Mesenchymal stem cell (in vitro differentiated cells and primary cell): ENCODE measurements at regions not wholly inside any gene's neighbourhood (a gene's known extent, or its start where the extent isn't known, plus 50 kb on each side); places are given as distances from the start of the nearest gene placed in this dataset.

ENCODE experiments used
- DNase-seq: peaks from one replicate; pipeline ENCODE4 v3.0.0-alpha.2; 2013
- H2AFZ ChIP-seq: one replicate; pipeline ENCODE4 v1.6.1; 2013; ENCODE audit warnings: low read depth, mild to moderate bottlenecking, control low read depth, inconsistent platforms, low read length, moderate library complexity
- H2AK5ac ChIP-seq: 2 replicates; pipeline ENCODE4 v1.6.1; 2013; ENCODE audit warnings: low read length, moderate library complexity, mild to moderate bottlenecking, inconsistent platforms; ENCODE audit not compliant: severe bottlenecking
- H2BK120ac ChIP-seq: one replicate; pipeline ENCODE4 v1.6.1; 2013; ENCODE audit warnings: low read depth, mild to moderate bottlenecking, inconsistent platforms, low read length, moderate library complexity
- H2BK12ac ChIP-seq, 2 experiments: one replicate each; pipeline ENCODE4 v1.6.1; 2013; ENCODE audit warnings: inconsistent platforms in 2 of 2, low read length in 2 of 2, mild to moderate bottlenecking in 2 of 2, moderate library complexity in 2 of 2, control low read depth in 1 of 2
- H2BK15ac ChIP-seq: one replicate; pipeline ENCODE4 v1.6.1; 2013; ENCODE audit warnings: mild to moderate bottlenecking, low read depth, inconsistent platforms; ENCODE audit not compliant: poor library complexity, severe bottlenecking
- H2BK5ac ChIP-seq: 2 replicates; pipeline ENCODE4 v1.6.1; 2013; ENCODE audit warnings: low read depth, mild to moderate bottlenecking, low read length, control low read depth, inconsistent platforms; ENCODE audit not compliant: poor library complexity, severe bottlenecking
- H3K14ac ChIP-seq, 2 experiments: one replicate each; pipeline ENCODE4 v1.6.1; 2013; ENCODE audit warnings: inconsistent platforms in 2 of 2, low read length in 2 of 2, control low read depth in 1 of 2, mild to moderate bottlenecking in 1 of 2, moderate library complexity in 1 of 2
- H3K18ac ChIP-seq, 2 experiments: one replicate each; pipeline ENCODE4 v1.6.1; 2013; ENCODE audit warnings: inconsistent platforms in 2 of 2, low read length in 2 of 2, control low read depth in 1 of 2, low read depth in 1 of 2, mild to moderate bottlenecking in 1 of 2
- H3K23ac ChIP-seq, 2 experiments: one replicate each; pipeline ENCODE4 v1.6.1; 2013; ENCODE audit warnings: inconsistent platforms in 2 of 2, low read length in 2 of 2, mild to moderate bottlenecking in 2 of 2, moderate library complexity in 2 of 2, control low read depth in 1 of 2
- H3K27ac ChIP-seq: 2 replicates; pipeline ENCODE4 v1.5.1; 2013; ENCODE audit warnings: mild to moderate bottlenecking, moderate library complexity, low read length, control low read depth, inconsistent platforms; ENCODE audit not compliant: poor library complexity, severe bottlenecking
- H3K27me3 ChIP-seq, 2 experiments: 2 replicates each; pipeline versions ENCODE4 v1.6.1 to v1.7.0; 2013; ENCODE audit warnings: low read length in 2 of 2, mild to moderate bottlenecking in 2 of 2, moderate library complexity in 2 of 2, control low read depth in 1 of 2, inconsistent platforms in 1 of 2; ENCODE audit not compliant: control insufficient read depth in 1 of 2, insufficient read depth in 1 of 2
- H3K36me3 ChIP-seq, 2 experiments: 2 replicates each; pipeline versions ENCODE4 v1.6.1 to v1.7.0; 2013; ENCODE audit warnings: low read length in 2 of 2, control low read depth in 1 of 2, inconsistent platforms in 1 of 2, low read depth in 1 of 2, mild to moderate bottlenecking in 1 of 2; ENCODE audit not compliant: insufficient read depth in 2 of 2, control insufficient read depth in 1 of 2
- H3K4ac ChIP-seq, 2 experiments: one replicate each; pipeline ENCODE4 v1.6.1; 2013; ENCODE audit warnings: inconsistent platforms in 2 of 2, low read length in 2 of 2, mild to moderate bottlenecking in 2 of 2, moderate library complexity in 2 of 2, control low read depth in 1 of 2, low read depth in 1 of 2
- H3K4me1 ChIP-seq: 2 replicates; pipeline ENCODE4 v1.6.1; 2013; ENCODE audit warnings: low read depth, low read length, control low read depth; ENCODE audit not compliant: control insufficient read depth, insufficient read depth
- H3K4me2 ChIP-seq: 2 replicates; pipeline ENCODE4 v1.6.1; 2013; ENCODE audit warnings: low read length, mild to moderate bottlenecking, inconsistent platforms; ENCODE audit not compliant: poor library complexity, severe bottlenecking
- H3K4me3 ChIP-seq, 2 experiments: 2 replicates each; pipeline versions ENCODE4 v1.5.1 to v1.7.0; 2013; ENCODE audit warnings: low read length in 2 of 2, mild to moderate bottlenecking in 2 of 2, control low read depth in 1 of 2, low read depth in 1 of 2; ENCODE audit not compliant: insufficient read depth in 1 of 2
- H3K79me1 ChIP-seq: replicated peaks from 2 replicates; pipeline ENCODE4 v1.6.1; 2013; ENCODE audit warnings: mild to moderate bottlenecking, control low read depth, low read length, inconsistent platforms; ENCODE audit not compliant: poor library complexity, severe bottlenecking
- H3K9ac ChIP-seq: 2 replicates; pipeline ENCODE4 v1.7.0; 2013; ENCODE audit warnings: mild to moderate bottlenecking, low read length, moderate library complexity
- H3K9me3 ChIP-seq: 2 replicates; pipeline ENCODE4 v1.7.0; 2013; ENCODE audit warnings: mild to moderate bottlenecking, low read length; ENCODE audit not compliant: control insufficient read depth
- H4K8ac ChIP-seq: one replicate; pipeline ENCODE4 v1.6.1; 2013; ENCODE audit warnings: inconsistent platforms, mild to moderate bottlenecking, low read length, moderate library complexity
- H4K91ac ChIP-seq: one replicate; pipeline ENCODE4 v1.6.1; 2013; ENCODE audit warnings: mild to moderate bottlenecking, low read length, inconsistent platforms
- WGBS: methylation state at CpG from one replicate; pipeline ENCODE4 v1.1.7; 2013; ENCODE audit warnings: mixed read lengths; 5-methylcytosine and 5-hydroxymethylcytosine counted together

DNA sequence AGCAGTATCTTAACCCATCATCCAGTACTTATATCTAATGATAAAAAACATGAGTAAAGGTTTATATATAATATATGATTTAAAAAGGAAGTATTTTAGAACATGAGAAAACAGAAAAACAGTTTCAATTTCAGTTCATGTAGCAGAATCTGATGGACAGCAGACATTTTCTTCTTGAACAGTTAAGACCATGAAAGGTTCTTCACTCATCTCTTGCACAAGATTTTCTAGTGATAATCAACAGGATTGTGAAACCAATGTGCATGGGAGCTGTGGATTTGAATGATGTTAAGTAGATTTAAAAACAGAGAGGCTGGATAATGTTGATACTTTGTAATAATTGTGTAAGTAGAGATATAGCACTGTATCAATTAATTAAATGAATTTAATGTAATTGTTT is 1297.6 kb downstream of the BRINP3 start:
- Histone ChIP-seq H4K91ac (no peak overlapping the region), H3K4ac (no peak overlapping the region)

DNA sequence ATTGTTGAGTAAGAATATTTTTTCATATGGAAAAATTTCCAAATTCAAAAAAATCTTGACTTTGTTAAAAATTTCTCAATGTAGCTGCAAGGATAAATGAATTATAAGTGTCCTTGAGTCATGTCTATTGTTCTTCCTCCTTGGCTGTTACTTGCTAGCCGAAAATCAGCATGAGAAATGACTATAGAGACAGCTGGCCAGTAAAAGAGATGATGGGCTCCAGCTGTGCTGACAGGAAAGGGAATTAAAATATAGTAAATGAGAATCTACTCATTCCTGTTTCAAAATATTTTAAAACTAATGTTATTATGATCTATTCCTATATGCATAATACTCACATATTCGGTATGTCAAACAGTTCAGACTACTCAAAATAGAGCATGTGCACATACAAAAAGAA is 1292.6 kb downstream of the BRINP3 start:
- no peak for DNase-seq
- Histone ChIP-seq H3K9me3 (no peaks in the 10 kb centered on the region), H3K27me3 (no peaks in the 10 kb centered on the region), H2BK15ac (no peak overlapping the region), H3K4me2 (no peak overlapping the region), H2BK12ac (no peak overlapping the region), H3K79me1 (no peaks in the 10 kb centered on the region), H3K4ac (no peak overlapping the region), H3K18ac (no peak overlapping the region), H2AFZ (no peak overlapping the region), H4K8ac (no peak overlapping the region), H4K91ac (no peak overlapping the region), H3K9ac (no peak overlapping the region), H3K27ac (no peak overlapping the region), H2BK5ac (no peak overlapping the region), H3K4me1 (no peaks in the 10 kb centered on the region), H2BK120ac (no peak overlapping the region), H3K36me3 (no peaks in the 10 kb centered on the region), H3K4me3 (no peak overlapping the region), H2AK5ac (no peak overlapping the region), H3K14ac (no peak overlapping the region), H3K23ac (no peak overlapping the region)
- 29% methylated on average over 1 of the region's 2 CpGs for WGBS

More for the DNA sequence above, 1297.6 kb downstream of the BRINP3 start:
- Histone ChIP-seq H3K4me3 (no peak overlapping the region), H2BK5ac (no peak overlapping the region), H3K27ac (no peak overlapping the region), H2BK15ac (no peak overlapping the region), H2AK5ac (no peak overlapping the region), H3K18ac (no peak overlapping the region), H2AFZ (no peak overlapping the region), H2BK120ac (no peak overlapping the region), H2BK12ac (no peak overlapping the region), H3K14ac (no peak overlapping the region), H3K27me3 (no peaks in the 10 kb centered on the region), H3K9ac (no peak overlapping the region), H3K79me1 (no peaks in the 10 kb centered on the region), H3K36me3 (no peaks in the 10 kb centered on the region), H3K4me1 (no peaks in the 10 kb centered on the region), H3K9me3 (no peaks in the 10 kb centered on the region), H4K8ac (no peak overlapping the region), H3K23ac (no peak overlapping the region), H3K4me2 (no peak overlapping the region)
- DNase-seq = no peak

DNA sequence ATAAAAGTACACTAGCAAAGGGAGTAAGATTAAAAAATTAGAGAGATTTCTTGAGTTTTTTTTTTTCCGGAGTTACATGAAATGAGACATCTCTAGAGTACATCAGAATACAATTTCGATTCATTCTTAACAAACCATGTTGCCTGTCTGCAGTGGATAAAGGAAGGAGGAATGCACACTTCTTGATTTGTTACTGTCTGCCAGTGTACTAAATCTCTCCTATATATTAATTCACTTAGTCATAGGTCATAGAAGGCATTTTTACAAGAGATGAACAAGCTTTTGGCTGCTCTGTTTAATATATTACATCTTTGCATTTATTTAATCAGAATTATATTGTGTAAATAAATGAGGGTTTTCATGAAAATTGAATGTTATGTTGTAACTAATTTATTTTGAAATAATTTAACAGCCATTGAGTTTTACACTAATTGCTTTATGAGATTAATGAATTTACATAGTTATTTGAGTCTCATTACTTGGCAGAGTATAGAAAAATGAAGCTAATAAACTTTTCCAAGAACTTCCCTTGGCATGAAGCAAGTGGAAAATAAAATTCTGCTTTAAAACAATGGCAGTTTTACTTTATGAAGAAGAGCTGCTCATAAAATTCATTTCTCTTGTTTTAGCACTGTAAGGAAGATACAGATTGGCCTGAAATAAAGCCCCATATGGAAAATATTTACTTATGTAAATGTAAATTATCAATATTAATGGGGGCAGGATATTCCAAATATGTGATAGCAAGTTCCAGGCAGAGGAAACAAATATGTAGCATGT is 1284.7 kb downstream of the BRINP3 start:
- peaks cover 12% of the 10 kb centered on the region for H3K9me3 ChIP-seq
- no peak overlapping the region for H4K91ac ChIP-seq
- no peak overlapping the region for H2BK120ac ChIP-seq
- no peak overlapping the region for H3K23ac ChIP-seq
- H2BK12ac ChIP-seq = no peak overlapping the region
- H2AK5ac ChIP-seq = no peak overlapping the region
- no peak overlapping the region for H3K18ac ChIP-seq
- no peak overlapping the region for H3K4me3 ChIP-seq
- no peak overlapping the region for H3K27ac ChIP-seq
- H3K27me3 ChIP-seq = no peaks in the 10 kb centered on the region
- no peak overlapping the region for H2BK5ac ChIP-seq
- no peak overlapping the region for H3K4me2 ChIP-seq
- no peaks in the 10 kb centered on the region for H3K79me1 ChIP-seq
- WGBS = no CpG with 5 or more reads among the region's 2 CpGs
- no peaks in the 10 kb centered on the region for H3K4me1 ChIP-seq
- H4K8ac ChIP-seq = no peak overlapping the region
- H3K36me3 ChIP-seq = no peaks in the 10 kb centered on the region
- no peak overlapping the region for H2BK15ac ChIP-seq
- no peak for DNase-seq
- H2AFZ ChIP-seq = no peak overlapping the region
- H3K9ac ChIP-seq = no peak overlapping the region
- no peak overlapping the region for H3K14ac ChIP-seq
- H3K4ac ChIP-seq = no peak overlapping the region

DNA sequence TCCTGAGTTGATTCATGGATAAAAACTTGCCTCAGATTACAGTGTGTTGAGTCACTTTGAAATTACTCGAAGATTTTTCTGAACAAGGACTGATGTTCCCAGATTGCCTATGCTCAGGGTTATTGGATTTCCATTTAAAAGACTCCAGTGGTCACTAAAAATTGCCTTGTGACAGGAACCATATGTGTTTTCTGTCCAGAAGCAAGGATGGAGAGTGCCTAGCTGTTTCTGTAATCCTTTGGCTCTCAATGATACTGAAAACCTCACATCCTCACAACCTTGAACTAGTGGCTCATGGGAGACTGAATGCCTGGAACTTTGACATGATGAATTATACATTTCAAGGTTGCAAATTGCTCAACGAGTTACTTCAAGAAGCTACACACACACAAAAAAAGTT is 1271.8 kb downstream of the BRINP3 start:
- 62% methylated on average over 1 of the region's 2 CpGs for WGBS
- Histone ChIP-seq H2AK5ac (no peak overlapping the region), H3K4ac (no peak overlapping the region), H4K8ac (no peak overlapping the region), H3K4me2 (no peak overlapping the region), H3K23ac (no peak overlapping the region), H2BK15ac (no peak overlapping the region), H3K9me3 (no peaks in the 10 kb centered on the region), H3K14ac (no peak overlapping the region), H4K91ac (no peak overlapping the region), H3K18ac (no peak overlapping the region), H2BK120ac (no peak overlapping the region), H3K27me3 (no peaks in the 10 kb centered on the region), H3K27ac (no peak overlapping the region), H2AFZ (no peak overlapping the region), H3K4me3 (no peak overlapping the region), H3K36me3 (no peaks in the 10 kb centered on the region), H3K79me1 (no peaks in the 10 kb centered on the region), H2BK12ac (no peak overlapping the region), H3K4me1 (no peaks in the 10 kb centered on the region), H2BK5ac (no peak overlapping the region), H3K9ac (no peak overlapping the region)
- no peak for DNase-seq
